Tongue (tissue), 1 donor: ENCODE measurements at regions not wholly inside any gene's neighbourhood (a gene's known extent, or its start where the extent isn't known, plus 50 kb on each side); places are given as distances from the start of the nearest gene placed in this dataset.
A peak's percentile ranks its signal among the peaks of the same experiment; 100 is the strongest.

ENCODE experiments used
- DNase-seq: peaks from one replicate; pipeline ENCODE4 v3.0.0-alpha.2; 2015

GRCh38 chr20:24738981-24739633 is 210.0 kb upstream of the CST7 start:
- DNase-seq, result no peak

GRCh38 chr20:24739746-24740145 is 209.3 kb upstream of the CST7 start:
- no peak for DNase-seq

GRCh38 chr20:24741493-24742072 is 207.5 kb upstream of the CST7 start:
- DNase-seq, result no peak

DNA sequence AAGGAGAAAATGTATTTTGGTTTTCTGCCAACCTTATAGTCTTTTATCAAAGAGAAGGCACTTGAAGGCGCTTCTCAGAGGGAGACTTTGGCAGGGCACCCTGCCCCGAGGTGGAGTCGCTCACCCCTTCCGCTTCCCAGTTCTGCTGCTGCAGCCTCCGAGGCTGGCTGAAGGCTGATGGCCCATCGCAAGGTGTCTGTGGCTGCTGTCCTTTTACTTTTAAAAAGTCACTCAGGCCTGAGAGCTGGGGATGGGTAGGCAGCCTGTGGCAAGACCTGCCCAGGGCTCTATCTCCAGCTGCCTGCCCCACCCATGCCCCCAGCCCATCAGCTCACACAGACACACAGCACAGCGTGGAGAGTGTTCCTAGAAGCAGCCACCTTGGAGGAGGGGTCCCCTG is 206.6 kb upstream of the CST7 start:
- no peak for DNase-seq

GRCh38 chr20:24742989-24743388 is 206.1 kb upstream of the CST7 start:
- no peak for DNase-seq

- no peak for DNase-seq
Measured at GRCh38 chr20:24743641-24744040, 205.4 kb upstream of the CST7 start.

DNA sequence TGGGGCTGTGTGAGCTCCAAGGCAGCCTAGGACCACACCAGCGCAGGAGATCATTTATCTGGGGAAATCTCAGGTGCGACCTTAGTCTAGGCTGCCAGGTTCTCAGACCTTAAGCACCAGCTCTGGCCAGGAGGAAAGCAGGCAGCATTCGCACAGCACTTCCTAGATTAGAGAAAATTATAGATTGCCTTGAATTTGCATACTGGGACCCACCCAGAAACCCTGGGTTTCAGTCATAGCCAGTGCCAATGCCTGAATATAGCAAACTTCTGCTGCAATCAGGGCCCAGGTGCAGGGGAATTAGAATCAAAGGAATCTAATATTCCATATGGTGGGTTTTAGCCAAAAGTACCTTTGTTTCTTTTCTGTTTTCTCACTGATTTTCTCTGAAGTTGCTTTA is 204.3 kb upstream of the CST7 start:
- no peak for DNase-seq

GRCh38 chr20:24745206-24745605 is 203.9 kb upstream of the CST7 start:
- no peak for DNase-seq

DNA sequence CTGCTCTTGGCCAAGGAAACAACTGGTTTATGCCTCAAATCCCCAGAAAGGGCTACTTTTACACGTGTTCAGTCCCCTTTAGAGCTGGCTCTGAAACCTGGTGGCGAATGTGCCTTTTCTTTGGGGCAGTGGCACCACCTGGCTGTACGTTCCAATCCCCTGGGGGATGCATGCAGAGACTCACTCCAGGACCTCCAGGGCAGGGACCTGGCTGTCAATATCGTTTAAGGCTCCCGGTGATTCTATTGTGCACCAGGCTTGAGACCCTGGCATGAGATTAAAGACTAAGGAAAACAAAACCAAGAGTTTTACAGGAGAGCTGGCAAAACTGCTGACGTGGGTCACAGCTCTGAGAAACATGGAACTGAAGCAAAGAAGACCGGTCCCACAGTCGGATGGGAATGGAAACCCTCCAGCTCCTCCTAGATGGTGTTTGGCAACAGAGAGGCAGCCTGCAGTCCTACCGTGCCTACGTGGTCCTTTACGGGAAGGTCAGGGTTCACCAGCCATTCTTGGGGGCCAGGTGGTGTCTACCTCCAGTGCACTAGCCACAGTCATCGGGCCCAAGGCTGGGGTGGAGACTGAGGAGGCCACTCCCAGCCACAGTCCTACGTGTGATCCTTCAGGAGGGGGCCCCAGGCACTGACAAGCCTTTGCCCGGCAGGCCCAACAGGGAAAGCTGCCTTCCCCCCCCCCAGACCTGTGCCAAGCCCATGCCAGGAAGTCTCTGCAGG is 203.3 kb upstream of the CST7 start:
- no peak for DNase-seq

- peak; percentile 23 for DNase-seq
Measured at GRCh38 chr20:24746351-24746685, 202.8 kb upstream of the CST7 start.

DNA sequence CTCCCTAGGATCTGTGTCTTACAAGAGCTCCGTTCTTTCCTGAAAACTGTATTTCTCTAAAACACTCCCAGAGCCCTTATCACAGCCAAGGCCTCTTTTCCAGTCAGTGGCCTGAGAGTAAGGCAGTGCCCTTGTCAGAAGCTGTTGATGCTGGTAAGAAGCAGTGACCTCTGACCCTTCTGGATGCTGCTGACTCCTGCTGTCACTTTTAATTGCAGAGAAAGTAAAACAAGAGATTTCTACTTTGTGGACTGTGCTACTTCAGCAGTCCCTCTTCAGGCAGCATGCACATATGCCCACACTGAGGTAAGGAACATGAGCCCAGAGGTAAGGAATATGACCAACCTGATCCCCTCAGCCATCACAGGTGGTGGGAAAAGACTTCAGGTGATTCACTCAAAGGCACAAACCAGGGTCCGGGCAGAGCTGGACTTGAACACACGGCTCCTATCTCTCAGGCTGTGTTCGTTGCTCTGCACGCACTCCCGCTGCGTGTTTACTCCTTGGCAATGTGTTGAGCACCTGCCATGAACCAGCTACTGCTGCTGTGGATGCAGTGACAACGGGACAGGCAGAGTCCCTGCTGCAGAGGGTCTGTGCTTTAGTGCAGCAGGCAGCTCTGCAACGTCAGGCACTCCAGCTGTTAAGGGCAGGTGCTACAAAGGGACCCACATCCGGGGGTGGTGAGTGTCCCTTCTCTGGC is 201.9 kb upstream of the CST7 start:
- peak; percentile 22 for DNase-seq

- DNase-seq, result no peak
Measured at GRCh38 chr20:24747881-24748595, 201.0 kb upstream of the CST7 start.

GRCh38 chr20:24751551-24751950 is 197.5 kb upstream of the CST7 start:
- no peak for DNase-seq

DNA sequence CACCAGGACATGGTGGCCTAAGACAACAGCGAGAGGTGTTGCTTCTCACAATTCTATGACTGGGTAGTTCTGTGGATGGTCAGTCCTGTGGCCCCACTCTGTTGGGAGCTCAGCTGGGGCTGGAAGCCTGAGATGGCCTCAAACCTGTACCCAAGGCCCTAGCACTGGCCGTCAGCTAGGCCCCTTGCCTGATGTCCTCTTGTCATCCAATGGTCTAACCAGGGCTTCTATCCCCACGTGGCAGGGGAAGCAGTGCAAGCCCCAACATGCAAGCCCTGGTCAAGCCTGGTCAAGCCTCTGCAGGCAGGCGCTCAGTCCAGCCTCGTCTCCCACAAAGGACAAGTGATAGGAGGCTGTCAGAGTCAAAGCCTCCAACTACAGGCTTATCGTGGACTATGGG is 196.5 kb upstream of the CST7 start:
- DNase-seq, result no peak

DNA sequence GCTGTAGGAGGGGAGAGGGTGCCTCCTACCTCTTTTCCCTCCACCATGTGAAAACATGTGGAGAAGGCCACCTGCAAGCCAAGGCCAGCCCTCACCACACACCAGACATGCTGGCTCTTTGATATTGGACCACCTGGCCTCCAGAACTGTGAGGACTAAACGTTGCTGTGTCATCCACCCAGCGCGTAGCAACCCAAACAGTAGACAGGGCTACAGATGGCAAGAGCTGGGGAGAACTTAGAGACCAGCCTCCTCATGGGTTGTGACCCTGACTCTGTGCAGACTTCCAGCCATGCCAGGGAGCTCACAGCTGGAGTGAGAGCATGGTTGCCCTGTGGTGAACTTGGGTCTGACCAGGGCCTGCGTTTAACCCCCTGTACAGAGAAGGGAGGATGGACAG is 195.9 kb upstream of the CST7 start:
- no peak for DNase-seq

- DNase-seq, result no peak
Measured at GRCh38 chr20:24754691-24755090, 194.4 kb upstream of the CST7 start.

DNA sequence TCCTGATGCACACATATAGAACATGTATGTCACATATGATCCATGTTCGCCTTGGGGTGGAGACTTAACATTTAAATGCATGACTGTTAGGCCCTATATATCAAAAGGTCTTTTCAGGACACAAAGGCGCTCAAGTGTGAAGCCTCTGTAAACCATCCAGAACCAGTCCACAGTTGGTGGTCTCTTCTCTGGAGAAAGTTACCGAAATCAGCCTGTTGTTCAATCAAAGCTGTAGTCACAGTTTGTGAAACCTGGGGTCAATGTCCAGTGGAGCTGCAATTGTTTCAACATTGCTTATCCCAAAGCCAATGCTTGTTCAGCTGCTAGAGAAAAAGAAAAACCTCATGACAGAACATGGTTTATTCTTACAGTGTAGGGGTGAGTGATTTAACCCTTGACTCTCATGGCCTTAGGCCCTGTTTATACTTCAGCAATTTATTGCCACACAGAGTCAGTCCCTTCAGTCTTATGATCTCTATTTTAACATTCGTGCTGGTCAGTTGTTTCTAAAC is 193.6 kb upstream of the CST7 start:
- no peak for DNase-seq

DNA sequence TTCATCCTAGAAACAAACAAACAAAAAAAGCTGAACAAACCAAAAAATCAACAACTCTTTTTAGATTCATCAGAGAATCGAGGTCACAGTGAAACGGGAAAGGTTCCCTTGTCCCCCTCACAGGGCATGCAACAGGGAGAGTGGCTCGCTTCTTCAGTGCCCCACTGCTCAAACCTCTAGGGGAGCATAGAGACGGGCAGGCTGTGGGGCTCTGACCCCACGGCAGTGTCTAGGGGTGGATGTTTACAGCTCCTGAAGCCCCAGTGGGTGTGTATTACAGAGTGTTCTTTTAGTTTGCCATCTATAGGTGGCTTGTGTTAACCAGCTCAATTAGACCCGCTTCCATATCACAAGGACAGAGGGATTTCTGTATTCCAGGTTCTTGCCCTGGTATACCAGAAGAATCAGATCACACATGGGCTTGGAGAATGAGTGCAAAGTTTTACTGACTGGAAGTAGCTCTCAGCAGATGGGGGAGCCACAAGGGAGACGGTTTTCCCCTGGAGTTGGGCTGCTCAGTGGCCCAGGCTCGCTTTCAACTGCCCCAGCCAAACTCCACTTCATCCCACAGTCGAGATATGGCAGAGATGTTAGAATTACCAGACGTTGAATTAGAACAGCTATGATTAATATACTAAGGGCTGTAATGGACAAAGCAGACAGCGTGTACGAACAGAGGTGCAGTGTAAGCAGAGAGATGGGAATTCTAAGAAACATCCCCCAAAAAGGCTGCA is 192.6 kb upstream of the CST7 start:
- no peak for DNase-seq

GRCh38 chr20:24761220-24762065 is 187.6 kb upstream of the CST7 start:
- no peak for DNase-seq

- DNase-seq, result no peak
Measured at GRCh38 chr20:24762371-24762770, 186.7 kb upstream of the CST7 start.
